HepG2 (cell line): ENCODE measurements at regions not wholly inside any gene's neighbourhood (a gene's known extent, or its start where the extent isn't known, plus 50 kb on each side); places are given as distances from the start of the nearest gene placed in this dataset.

Experiments used
- KAT7 ChIP-seq: IDR thresholded peaks from 2 replicates; pipeline ENCODE4 v1.6.1; 2018; ENCODE audit warnings: borderline replicate concordance, missing compliant biosample characterization
- YEATS4 ChIP-seq: sonication (generic); formaldehyde crosslinking; IDR thresholded peaks from 2 replicates; pipeline ENCODE4 v1.4.0; 2020; ENCODE audit warnings: missing genetic modification reagents, borderline replicate concordance
- ZNF234 ChIP-seq: sonication (generic); formaldehyde crosslinking; conservative IDR thresholded peaks from 2 replicates; pipeline ENCODE4 v1.5.1; 2020; ENCODE audit warnings: mild to moderate bottlenecking, missing genetic modification reagents
- TF ChIP-seq, protein P1 (sequence below): sonication (generic); formaldehyde crosslinking; IDR thresholded peaks from 2 replicates; pipeline ENCODE4 v1.9.0; 2022; ENCODE audit warnings: low read depth, missing genetic modification reagents
- TF ChIP-seq, protein P2 (sequence below): sonication (generic); formaldehyde crosslinking; IDR thresholded peaks from 2 replicates; pipeline ENCODE4 v1.8.0; 2022; ENCODE audit warnings: missing genetic modification reagents, low read depth, mild to moderate bottlenecking, borderline replicate concordance
- TF ChIP-seq, protein P3 (sequence below): sonication (generic); formaldehyde crosslinking; IDR thresholded peaks from 2 replicates; pipeline ENCODE4 v1.5.1; 2020; ENCODE audit warnings: mild to moderate bottlenecking, missing genetic modification reagents
- TF ChIP-seq, protein P4 (sequence below): sonication (generic); formaldehyde crosslinking; IDR thresholded peaks from 2 replicates; pipeline ENCODE4 v1.5.1; 2020; ENCODE audit warnings: missing genetic modification reagents, mild to moderate bottlenecking, borderline replicate concordance

DNA sequence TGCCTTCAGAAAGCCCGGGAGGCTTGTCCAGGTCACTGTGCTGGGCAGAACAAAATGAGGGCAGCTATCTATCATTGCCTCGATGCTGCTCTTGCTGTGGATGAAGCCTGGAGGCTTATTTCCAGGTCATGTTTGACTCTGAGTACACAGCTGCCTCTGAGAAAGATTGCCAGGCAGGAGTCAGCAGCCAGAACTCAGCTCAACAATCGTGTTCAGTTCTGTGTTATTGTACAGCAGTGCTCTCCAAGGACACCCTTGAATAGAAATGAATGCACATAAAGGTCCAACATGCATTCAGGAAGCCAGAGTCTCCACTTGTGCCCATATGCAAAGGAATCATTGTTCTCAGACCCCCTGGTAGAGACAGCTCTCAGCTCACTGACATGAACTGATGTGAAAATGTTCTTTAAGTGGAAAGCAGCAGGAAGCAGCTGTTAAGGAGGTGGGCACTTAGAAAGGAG, 61.7 kb upstream of the ZFR start (continued):
- TF ChIP-seq, protein P1, sequence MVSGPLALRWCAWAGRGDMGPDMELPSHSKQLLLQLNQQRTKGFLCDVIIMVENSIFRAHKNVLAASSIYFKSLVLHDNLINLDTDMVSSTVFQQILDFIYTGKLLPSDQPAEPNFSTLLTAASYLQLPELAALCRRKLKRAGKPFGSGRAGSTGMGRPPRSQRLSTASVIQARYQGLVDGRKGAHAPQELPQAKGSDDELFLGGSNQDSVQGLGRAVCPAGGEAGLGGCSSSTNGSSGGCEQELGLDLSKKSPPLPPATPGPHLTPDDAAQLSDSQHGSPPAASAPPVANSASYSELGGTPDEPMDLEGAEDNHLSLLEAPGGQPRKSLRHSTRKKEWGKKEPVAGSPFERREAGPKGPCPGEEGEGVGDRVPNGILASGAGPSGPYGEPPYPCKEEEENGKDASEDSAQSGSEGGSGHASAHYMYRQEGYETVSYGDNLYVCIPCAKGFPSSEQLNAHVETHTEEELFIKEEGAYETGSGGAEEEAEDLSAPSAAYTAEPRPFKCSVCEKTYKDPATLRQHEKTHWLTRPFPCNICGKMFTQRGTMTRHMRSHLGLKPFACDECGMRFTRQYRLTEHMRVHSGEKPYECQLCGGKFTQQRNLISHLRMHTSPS (CRISPR knock-in tag) = no peak
- TF ChIP-seq ZNF234 (no peak), KAT7 (CRISPR knock-in tag) (no peak), YEATS4 (CRISPR knock-in tag) (no peak)
- TF ChIP-seq, protein P2, sequence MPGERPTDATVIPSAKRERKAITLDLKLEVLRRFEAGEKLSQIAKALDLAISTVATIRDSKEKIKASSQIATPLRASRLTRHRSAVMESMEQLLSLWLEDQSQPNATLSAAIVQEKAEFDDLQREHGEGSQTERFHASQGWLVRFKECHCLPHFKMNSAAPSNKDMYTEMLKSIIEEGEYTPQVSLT = no peak
- TF ChIP-seq, protein P3, sequence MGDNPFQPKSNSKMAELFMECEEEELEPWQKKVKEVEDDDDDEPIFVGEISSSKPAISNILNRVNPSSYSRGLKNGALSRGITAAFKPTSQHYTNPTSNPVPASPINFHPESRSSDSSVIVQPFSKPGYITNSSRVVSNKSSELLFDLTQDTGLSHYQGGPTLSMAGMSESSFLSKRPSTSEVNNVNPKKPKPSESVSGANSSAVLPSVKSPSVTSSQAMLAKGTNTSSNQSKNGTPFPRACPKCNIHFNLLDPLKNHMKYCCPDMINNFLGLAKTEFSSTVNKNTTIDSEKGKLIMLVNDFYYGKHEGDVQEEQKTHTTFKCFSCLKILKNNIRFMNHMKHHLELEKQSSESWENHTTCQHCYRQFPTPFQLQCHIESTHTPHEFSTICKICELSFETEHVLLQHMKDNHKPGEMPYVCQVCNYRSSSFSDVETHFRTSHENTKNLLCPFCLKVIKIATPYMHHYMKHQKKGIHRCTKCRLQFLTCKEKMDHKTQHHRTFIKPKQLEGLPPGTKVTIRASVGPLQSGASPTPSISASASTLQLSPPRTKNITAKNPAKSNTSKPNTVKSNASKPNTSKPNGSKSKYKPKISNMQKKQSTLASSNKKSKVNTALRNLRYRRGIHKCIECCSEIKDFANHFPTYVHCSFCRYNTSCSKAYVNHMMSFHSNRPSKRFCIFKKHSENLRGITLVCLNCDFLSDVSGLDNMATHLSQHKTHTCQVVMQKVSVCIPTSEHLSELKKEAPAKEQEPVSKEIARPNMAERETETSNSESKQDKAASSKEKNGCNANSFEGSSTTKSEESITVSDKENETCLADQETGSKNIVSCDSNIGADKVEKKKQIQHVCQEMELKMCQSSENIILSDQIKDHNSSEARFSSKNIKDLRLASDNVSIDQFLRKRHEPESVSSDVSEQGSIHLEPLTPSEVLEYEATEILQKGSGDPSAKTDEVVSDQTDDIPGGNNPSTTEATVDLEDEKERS (CRISPR knock-in tag) = no peak
- TF ChIP-seq, protein P4, sequence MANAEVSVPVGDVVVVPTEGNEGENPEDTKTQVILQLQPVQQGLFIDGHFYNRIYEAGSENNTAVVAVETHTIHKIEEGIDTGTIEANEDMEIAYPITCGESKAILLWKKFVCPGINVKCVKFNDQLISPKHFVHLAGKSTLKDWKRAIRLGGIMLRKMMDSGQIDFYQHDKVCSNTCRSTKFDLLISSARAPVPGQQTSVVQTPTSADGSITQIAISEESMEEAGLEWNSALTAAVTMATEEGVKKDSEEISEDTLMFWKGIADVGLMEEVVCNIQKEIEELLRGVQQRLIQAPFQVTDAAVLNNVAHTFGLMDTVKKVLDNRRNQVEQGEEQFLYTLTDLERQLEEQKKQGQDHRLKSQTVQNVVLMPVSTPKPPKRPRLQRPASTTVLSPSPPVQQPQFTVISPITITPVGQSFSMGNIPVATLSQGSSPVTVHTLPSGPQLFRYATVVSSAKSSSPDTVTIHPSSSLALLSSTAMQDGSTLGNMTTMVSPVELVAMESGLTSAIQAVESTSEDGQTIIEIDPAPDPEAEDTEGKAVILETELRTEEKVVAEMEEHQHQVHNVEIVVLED = no peak
